ENCODE measurements at regions not wholly inside any gene's neighbourhood (a gene's known extent, or its start where the extent isn't known, plus 50 kb on each side); places are given as distances from the start of the nearest gene placed in this dataset.

DNA sequence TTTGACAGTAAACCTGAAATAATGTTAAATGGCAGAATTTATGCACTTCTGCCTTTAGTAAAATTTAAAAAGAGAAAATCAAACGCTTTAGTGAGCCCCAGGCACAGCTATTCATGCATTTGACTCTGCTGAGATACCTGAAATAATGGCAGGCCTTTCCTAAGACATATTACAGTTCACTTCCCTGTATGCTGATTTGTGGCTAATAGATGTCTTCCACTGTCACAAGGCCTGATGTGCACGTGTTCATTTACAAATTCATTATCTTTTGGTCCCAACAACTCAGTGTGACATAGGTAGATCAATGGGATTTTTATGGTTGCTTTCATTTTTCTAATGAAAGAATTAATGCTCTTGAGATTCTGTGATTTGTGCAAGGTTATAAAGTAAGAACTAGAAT is 449.7 kb upstream of the RGS17 start:
- no peak for DNase-seq
- Mint-ChIP-seq H3K4me3 (no peak overlapping the region), H3K36me3 (ENCODE audit: low read depth) (no peaks in the 10 kb centered on the region), H3K9me3 (ENCODE audit: low read depth) (peaks cover 10% of the 10 kb centered on the region), H3K27me3 (peaks cover 2% of the 10 kb centered on the region), H3K4me1 (no peaks in the 10 kb centered on the region), H3K27ac (no peak overlapping the region)
- CTCF ChIA-PET: interaction anchor here (0.5 kb wide), 1 partner anchor 234 kb away, joined by 3 read pairs; no protein-coding TSS in a partner anchor
- intact Hi-C loops (cut with DNase I, micrococcal nuclease): no loop called here
- ATAC-seq: no peak
- POLR2A ChIA-PET: no interaction called here

DNA sequence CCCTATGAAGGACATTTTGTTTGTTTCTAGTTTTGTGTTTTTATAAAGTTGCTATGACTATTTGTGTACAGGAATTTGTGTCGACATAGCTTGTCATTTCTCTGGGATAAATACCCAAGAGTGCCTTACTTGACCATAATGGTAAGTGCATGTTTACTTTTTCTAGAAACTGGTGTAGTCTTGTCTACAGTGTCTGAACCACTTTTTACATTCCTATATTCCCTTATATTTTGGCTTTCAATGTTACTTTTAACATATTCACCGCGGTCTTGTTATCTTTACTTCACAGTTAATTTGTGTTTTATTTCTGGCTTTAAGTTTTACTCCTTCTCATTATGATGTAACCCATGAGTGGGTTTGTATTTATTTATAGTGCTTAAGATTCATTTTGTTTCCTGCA is 444.4 kb upstream of the RGS17 start:
- H3K36me3 Mint-ChIP-seq (ENCODE audit: low read depth): no peaks in the 10 kb centered on the region
- peaks cover 10% of the 10 kb centered on the region for H3K9me3 Mint-ChIP-seq (ENCODE audit: low read depth)
- H3K4me3 Mint-ChIP-seq: no peak overlapping the region
- no peak for ATAC-seq
- DNase-seq: no peak
- ChIA-PET POLR2A (no interaction called here), CTCF (no interaction called here)
- H3K27me3 Mint-ChIP-seq: no peaks in the 10 kb centered on the region
- H3K27ac Mint-ChIP-seq: no peak overlapping the region
- H3K4me1 Mint-ChIP-seq: no peaks in the 10 kb centered on the region
- intact Hi-C loops (cut with DNase I, micrococcal nuclease): no loop called here

DNA sequence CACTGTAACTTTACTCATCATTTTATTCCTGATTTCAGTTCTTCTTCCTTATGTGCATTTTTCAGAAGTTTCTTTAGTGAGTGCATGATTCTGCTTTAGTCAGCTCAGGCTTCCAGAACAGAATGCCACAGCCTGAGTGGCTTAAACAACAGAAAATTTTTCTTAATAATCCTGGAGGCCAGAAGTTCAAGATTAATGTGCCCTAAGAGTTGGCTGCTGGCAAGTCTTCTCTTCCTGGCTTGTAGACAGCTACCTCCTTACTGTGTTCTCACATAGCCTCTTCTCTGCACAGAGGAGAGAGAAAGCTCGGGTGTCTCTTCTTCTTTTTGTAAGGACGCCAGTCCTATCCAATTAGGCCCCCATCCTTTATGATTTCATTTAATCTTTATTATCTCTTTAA is 443.1 kb upstream of the RGS17 start:
- DNase-seq: no peak
- Mint-ChIP-seq H3K27ac (no peak overlapping the region), H3K27me3 (no peaks in the 10 kb centered on the region), H3K4me3 (no peak overlapping the region), H3K36me3 (ENCODE audit: low read depth) (no peaks in the 10 kb centered on the region), H3K4me1 (no peaks in the 10 kb centered on the region), H3K9me3 (ENCODE audit: low read depth) (peaks cover 10% of the 10 kb centered on the region)
- POLR2A ChIA-PET: no interaction called here
- intact Hi-C loops (cut with DNase I, micrococcal nuclease): no loop called here
- ATAC-seq: no peak
- CTCF ChIA-PET: no interaction called here

DNA sequence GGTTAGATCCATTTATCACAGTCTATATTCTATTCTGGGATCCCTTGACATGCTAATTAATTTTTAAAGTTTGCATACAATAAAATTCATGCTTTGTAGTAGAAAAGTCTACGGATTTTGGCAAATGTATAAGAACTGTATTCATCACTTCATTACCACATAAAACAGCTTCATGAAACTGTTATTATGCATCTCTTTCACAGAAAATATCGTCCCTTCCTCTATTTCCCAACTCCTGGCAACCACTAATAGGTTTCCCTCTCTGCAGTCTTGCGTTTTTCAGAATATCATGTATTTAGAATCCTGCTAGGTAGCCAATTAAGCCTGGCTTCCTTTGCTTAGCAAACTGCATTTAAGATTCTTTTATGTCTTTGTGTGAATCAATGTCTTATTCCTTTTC is 441.3 kb upstream of the RGS17 start:
- no peaks in the 10 kb centered on the region for H3K27me3 Mint-ChIP-seq
- H3K36me3 Mint-ChIP-seq (ENCODE audit: low read depth): no peaks in the 10 kb centered on the region
- ATAC-seq (no peak), DNase-seq (no peak)
- H3K27ac Mint-ChIP-seq: no peak overlapping the region
- H3K4me1 Mint-ChIP-seq: no peaks in the 10 kb centered on the region
- intact Hi-C loops (cut with DNase I, micrococcal nuclease): no loop called here
- no peaks in the 10 kb centered on the region for H3K9me3 Mint-ChIP-seq (ENCODE audit: low read depth)
- ChIA-PET POLR2A (no interaction called here), CTCF (no interaction called here)
- no peak overlapping the region for H3K4me3 Mint-ChIP-seq

DNA sequence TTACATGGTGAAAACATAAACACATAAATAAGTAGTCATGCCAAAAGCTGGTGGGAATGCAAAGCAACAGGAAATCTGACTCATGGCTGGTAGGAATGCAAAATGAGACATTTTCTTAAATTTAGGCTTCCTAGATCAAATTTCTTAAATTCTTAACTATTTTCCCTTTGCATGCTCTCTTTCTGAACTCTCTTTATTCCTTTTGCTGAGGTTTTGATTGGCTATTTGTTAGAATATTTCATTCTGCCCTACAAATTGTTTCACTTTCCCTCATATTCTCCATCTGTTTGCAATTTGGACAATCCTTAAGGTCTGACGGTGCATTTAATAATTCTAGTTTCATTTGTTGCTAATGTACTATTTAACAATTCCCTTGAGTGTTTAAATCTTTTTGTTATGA is 437.5 kb upstream of the RGS17 start:
- H3K4me3 Mint-ChIP-seq: no peak overlapping the region
- no peaks in the 10 kb centered on the region for H3K27me3 Mint-ChIP-seq
- ATAC-seq: no peak
- H3K4me1 Mint-ChIP-seq: no peaks in the 10 kb centered on the region
- no peaks in the 10 kb centered on the region for H3K9me3 Mint-ChIP-seq (ENCODE audit: low read depth)
- no peaks in the 10 kb centered on the region for H3K36me3 Mint-ChIP-seq (ENCODE audit: low read depth)
- DNase-seq: no peak
- POLR2A ChIA-PET: no interaction called here
- no peak overlapping the region for H3K27ac Mint-ChIP-seq
- CTCF ChIA-PET: no interaction called here
- intact Hi-C loops (cut with DNase I, micrococcal nuclease): no loop called here

GRCh38 chr6:153564803-153565202 is 433.7 kb upstream of the RGS17 start:
- Mint-ChIP-seq H3K27me3 (no peaks in the 10 kb centered on the region), H3K36me3 (ENCODE audit: low read depth) (no peaks in the 10 kb centered on the region), H3K4me3 (no peak overlapping the region), H3K27ac (no peak overlapping the region), H3K4me1 (no peaks in the 10 kb centered on the region), H3K9me3 (ENCODE audit: low read depth) (no peaks in the 10 kb centered on the region)
- POLR2A ChIA-PET: no interaction called here
- intact Hi-C loops (cut with DNase I, micrococcal nuclease): no loop called here
- ATAC-seq (no peak), DNase-seq (no peak)
- CTCF ChIA-PET: no interaction called here

DNA sequence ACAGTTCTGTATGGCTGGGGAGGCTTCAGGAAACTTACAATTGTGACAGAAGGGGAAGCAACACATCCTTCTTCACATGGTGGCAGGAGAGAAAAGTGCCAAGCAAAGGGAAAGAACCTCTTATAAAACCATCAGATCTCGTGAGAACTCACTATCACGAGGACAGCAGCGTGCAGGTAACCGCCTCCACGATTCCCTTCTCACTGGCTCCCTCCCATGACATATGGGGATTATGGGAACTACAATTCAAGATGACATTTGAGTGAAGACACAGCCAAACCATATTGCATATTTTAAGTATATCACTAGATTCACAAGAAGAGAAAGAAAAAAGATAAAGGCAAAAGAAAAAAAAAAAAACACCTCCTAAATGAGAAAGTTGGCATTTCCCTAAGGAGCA is 431.9 kb upstream of the RGS17 start:
- ATAC-seq (no peak), DNase-seq (no peak)
- H3K4me1 Mint-ChIP-seq: no peaks in the 10 kb centered on the region
- POLR2A ChIA-PET: no interaction called here
- no peak overlapping the region for H3K4me3 Mint-ChIP-seq
- H3K36me3 Mint-ChIP-seq (ENCODE audit: low read depth): no peaks in the 10 kb centered on the region
- intact Hi-C loops (cut with DNase I, micrococcal nuclease): no loop called here
- no peaks in the 10 kb centered on the region for H3K9me3 Mint-ChIP-seq (ENCODE audit: low read depth)
- H3K27ac Mint-ChIP-seq: no peak overlapping the region
- CTCF ChIA-PET: no interaction called here
- no peaks in the 10 kb centered on the region for H3K27me3 Mint-ChIP-seq

DNA sequence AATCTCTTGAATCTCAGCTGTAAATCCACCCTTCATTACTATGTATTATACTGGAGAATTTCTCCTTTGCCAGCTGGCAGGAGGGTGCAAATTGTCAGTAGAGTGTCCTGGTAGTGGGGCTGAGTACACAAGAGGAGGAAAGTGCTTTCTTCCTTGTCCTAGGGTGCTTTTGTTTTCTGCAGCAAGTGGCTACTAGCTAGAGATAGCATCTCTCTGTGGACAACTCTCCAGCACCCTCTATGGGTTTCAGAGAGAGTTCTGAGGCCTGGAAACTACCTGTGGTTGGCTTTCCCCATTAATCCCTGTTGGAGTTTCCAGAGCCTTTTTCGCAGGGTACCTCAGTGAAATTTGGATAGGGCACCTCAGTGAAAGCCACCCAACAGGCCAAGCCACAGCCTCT is 422.5 kb upstream of the RGS17 start:
- no peak for DNase-seq
- CTCF ChIA-PET: no interaction called here
- POLR2A ChIA-PET: no interaction called here

DNA sequence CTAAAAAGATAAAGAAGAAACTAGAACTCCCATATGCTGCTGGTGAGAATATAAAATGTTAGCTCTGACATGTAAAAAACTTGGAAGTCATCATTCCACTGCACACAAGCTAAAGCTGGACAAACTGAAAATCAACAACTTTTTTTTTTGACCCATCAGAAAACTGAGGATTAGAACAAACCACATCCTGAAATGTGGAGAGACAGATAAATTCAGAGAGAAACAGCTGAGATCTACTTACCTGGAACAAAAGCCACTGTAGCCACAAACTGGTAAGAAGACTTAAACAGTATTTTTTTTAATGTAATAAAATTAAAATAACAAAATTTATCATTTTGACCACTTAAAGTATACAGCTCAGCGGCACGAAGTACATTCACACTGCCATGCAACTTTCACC is 408.5 kb upstream of the RGS17 start:
- Mint-ChIP-seq H3K9me3 (ENCODE audit: low read depth) (no peaks in the 10 kb centered on the region), H3K4me3 (no peak overlapping the region), H3K27ac (no peak overlapping the region), H3K4me1 (no peaks in the 10 kb centered on the region), H3K27me3 (no peaks in the 10 kb centered on the region), H3K36me3 (ENCODE audit: low read depth) (no peaks in the 10 kb centered on the region)
- POLR2A ChIA-PET: no interaction called here
- CTCF ChIA-PET: no interaction called here
- intact Hi-C loops (cut with DNase I, micrococcal nuclease): no loop called here
- DNase-seq: no peak
- ATAC-seq: no peak

More for the DNA sequence above, 422.5 kb upstream of the RGS17 start:
- no peak overlapping the region for H3K27ac Mint-ChIP-seq
- H3K4me1 Mint-ChIP-seq: no peaks in the 10 kb centered on the region
- H3K9me3 Mint-ChIP-seq (ENCODE audit: low read depth): no peaks in the 10 kb centered on the region
- peaks cover 1% of the 10 kb centered on the region for H3K27me3 Mint-ChIP-seq
- intact Hi-C loops (cut with DNase I, micrococcal nuclease): no loop called here
- no peak for ATAC-seq
- no peak overlapping the region for H3K4me3 Mint-ChIP-seq
- H3K36me3 Mint-ChIP-seq (ENCODE audit: low read depth): no peaks in the 10 kb centered on the region

GRCh38 chr6:153538491-153538890 is 407.4 kb upstream of the RGS17 start:
- DNase-seq (no peak), ATAC-seq (no peak)
- Mint-ChIP-seq H3K4me3 (no peak overlapping the region), H3K36me3 (ENCODE audit: low read depth) (no peaks in the 10 kb centered on the region), H3K27me3 (no peaks in the 10 kb centered on the region), H3K9me3 (ENCODE audit: low read depth) (no peaks in the 10 kb centered on the region), H3K4me1 (no peaks in the 10 kb centered on the region), H3K27ac (no peak overlapping the region)
- CTCF ChIA-PET: no interaction called here
- POLR2A ChIA-PET: no interaction called here
- intact Hi-C loops (cut with DNase I, micrococcal nuclease): no loop called here

DNA sequence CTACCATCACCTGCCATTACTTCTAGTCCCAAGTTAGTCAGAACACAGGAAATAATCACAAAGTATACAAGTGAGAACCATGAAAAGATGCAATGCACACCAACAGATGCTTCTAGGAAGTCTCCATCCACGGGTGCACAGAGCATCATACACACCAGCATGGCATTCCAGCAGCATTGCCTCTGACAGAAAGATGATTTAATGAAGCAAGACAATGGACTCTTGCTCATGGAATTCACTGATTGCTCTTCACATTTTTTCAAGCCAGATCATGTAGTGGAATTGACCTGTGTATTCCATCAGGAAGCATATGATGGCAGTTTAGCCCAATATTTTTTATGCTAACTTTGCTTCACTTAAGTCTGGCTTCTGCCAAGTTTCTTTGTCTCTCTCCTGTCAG is 406.3 kb upstream of the RGS17 start:
- intact Hi-C loops (cut with DNase I, micrococcal nuclease): no loop called here
- H3K36me3 Mint-ChIP-seq (ENCODE audit: low read depth): no peaks in the 10 kb centered on the region
- no peaks in the 10 kb centered on the region for H3K4me1 Mint-ChIP-seq
- no peaks in the 10 kb centered on the region for H3K27me3 Mint-ChIP-seq
- no peak overlapping the region for H3K4me3 Mint-ChIP-seq
- ChIA-PET POLR2A (no interaction called here), CTCF (no interaction called here)
- no peaks in the 10 kb centered on the region for H3K9me3 Mint-ChIP-seq (ENCODE audit: low read depth)
- no peak overlapping the region for H3K27ac Mint-ChIP-seq
- ATAC-seq (no peak), DNase-seq (no peak)

DNA sequence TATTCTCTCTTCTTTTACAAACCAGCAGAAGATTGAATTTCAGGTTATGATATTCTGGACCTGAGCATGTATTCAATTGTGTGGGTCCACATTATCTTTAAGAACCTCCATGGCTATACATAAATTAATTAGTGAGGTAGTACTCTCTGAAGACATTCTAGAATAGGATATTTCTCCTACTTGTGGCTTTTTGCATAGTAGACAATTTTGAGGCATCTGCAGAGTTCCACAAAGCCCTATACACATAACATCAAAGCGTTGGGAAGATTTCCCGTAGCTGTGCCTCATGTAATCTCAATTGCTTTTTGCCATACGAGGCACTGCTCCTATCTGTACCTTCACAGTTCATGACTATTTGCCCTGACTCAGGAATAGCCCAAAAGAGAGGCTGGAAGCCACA is 395.4 kb upstream of the RGS17 start:
- Mint-ChIP-seq H3K4me3 (no peak overlapping the region), H3K4me1 (no peaks in the 10 kb centered on the region), H3K36me3 (ENCODE audit: low read depth) (no peaks in the 10 kb centered on the region), H3K9me3 (ENCODE audit: low read depth) (peaks cover 4% of the 10 kb centered on the region), H3K27ac (no peak overlapping the region), H3K27me3 (no peaks in the 10 kb centered on the region)
- intact Hi-C loops (cut with DNase I, micrococcal nuclease): no loop called here
- CTCF ChIA-PET: no interaction called here
- ATAC-seq (no peak), DNase-seq (no peak)
- POLR2A ChIA-PET: no interaction called here

GRCh38 chr6:153525998-153526397 is 394.9 kb upstream of the RGS17 start:
- H3K36me3 Mint-ChIP-seq (ENCODE audit: low read depth): no peaks in the 10 kb centered on the region
- intact Hi-C loops (cut with DNase I, micrococcal nuclease): no loop called here

More at GRCh38 chr6:153525998-153526397, 394.9 kb upstream of the RGS17 start:
- no peak for ATAC-seq
- peaks cover 4% of the 10 kb centered on the region for H3K9me3 Mint-ChIP-seq (ENCODE audit: low read depth)
- no peaks in the 10 kb centered on the region for H3K4me1 Mint-ChIP-seq
- DNase-seq: no peak
- H3K4me3 Mint-ChIP-seq: no peak overlapping the region
- CTCF ChIA-PET: no interaction called here
- H3K27ac Mint-ChIP-seq: no peak overlapping the region
- POLR2A ChIA-PET: no interaction called here
- H3K27me3 Mint-ChIP-seq: no peaks in the 10 kb centered on the region
